ENCODE measurements at regions not wholly inside any gene's neighbourhood (a gene's known extent, or its start where the extent isn't known, plus 50 kb on each side); places are given as distances from the start of the nearest gene placed in this dataset.

- TF ChIP-seq CTCF (IDR thresholded peaks at IDR 0.05) (no peak), POLR2A (IDR thresholded peaks at IDR 0.05) (no peak), POLR2AphosphoS5 (IDR thresholded peaks at IDR 0.05; ENCODE audit: insufficient read depth in 1 of 2, low read depth in 1 of 2) (no peak)
Observed at GRCh38 chrX:45859407-45859806, 658.7 kb upstream of the DIPK2B start.
